K562 (cell line): ENCODE measurements at regions not wholly inside any gene's neighbourhood (a gene's known extent, or its start where the extent isn't known, plus 50 kb on each side); places are given as distances from the start of the nearest gene placed in this dataset.

ENCODE experiments used
- AFF1 ChIP-seq, 2 experiments: fragments of 450-650 bp; IDR thresholded peaks; 2 replicates each; pipeline ENCODE4 v1.6.1; 2018; ENCODE audit warnings: mild to moderate bottlenecking in 2 of 2, low read depth in 1 of 2; ENCODE audit not compliant: partially characterized antibody in 2 of 2
- BCLAF1 ChIP-seq, 2 experiments: fragments of 450-650 bp in 1 of 2; IDR thresholded peaks; 2 replicates each; pipeline ENCODE4 v1.6.1; 2011 to 2017; ENCODE audit warnings: low read depth in 2 of 2, antibody characterized with exemption in 1 of 2, borderline replicate concordance in 1 of 2, low read length in 1 of 2, mild to moderate bottlenecking in 1 of 2, mixed read lengths in 1 of 2; ENCODE audit not compliant: control insufficient read depth in 1 of 2
- BRD4 ChIP-seq: fragments of 200-600 bp; sonication (generic); IDR thresholded peaks from 2 replicates; pipeline ENCODE4 v1.6.1; 2017; ENCODE audit warnings: inconsistent platforms
- DACH1 ChIP-seq: fragments of 450-650 bp; IDR thresholded peaks from 2 replicates; pipeline ENCODE4 v1.6.1; 2018; ENCODE audit not compliant: partially characterized antibody
- EHMT2 ChIP-seq: fragments of 450-650 bp; IDR thresholded peaks from 2 replicates; pipeline ENCODE4 v1.6.1; 2018; ENCODE audit warnings: antibody characterized with exemption
- LARP7 ChIP-seq: fragments of 450-650 bp; IDR thresholded peaks from 2 replicates; pipeline ENCODE4 v1.6.1; 2016
- MAZ ChIP-seq, 2 experiments: fragments of 450-650 bp in 1 of 2; sonication (generic) in 1 of 2; formaldehyde crosslinking; IDR thresholded peaks in 1 of 2; conservative IDR thresholded peaks in 1 of 2; 2 replicates each; pipeline versions ENCODE4 v1.4.0 to v1.5.0; 2020; ENCODE audit warnings: mild to moderate bottlenecking in 1 of 2, missing genetic modification reagents in 1 of 2
- NFIC ChIP-seq: fragments of 450-650 bp; IDR thresholded peaks from 2 replicates; pipeline ENCODE4 v1.6.1; 2017; ENCODE audit warnings: mild to moderate bottlenecking, inconsistent platforms
- NUFIP1 ChIP-seq: fragments of 450-650 bp; IDR thresholded peaks from 2 replicates; pipeline ENCODE4 v1.6.1; 2018; ENCODE audit not compliant: partially characterized antibody
- RBFOX2 ChIP-seq: fragments of 200-400 bp; formaldehyde crosslinking; IDR thresholded peaks from 2 replicates; pipeline ENCODE4 v1.6.1; 2017; ENCODE audit warnings: low read depth, mild to moderate bottlenecking, low read length, moderate library complexity
- ZNF232 ChIP-seq: sonication (generic); formaldehyde crosslinking; IDR thresholded peaks from 2 replicates; pipeline ENCODE4 v1.8.0; 2022; ENCODE audit warnings: mild to moderate bottlenecking, missing genetic modification reagents
- ZNF707 ChIP-seq: fragments of 250-450 bp; sonication (Bioruptor Pico); conservative IDR thresholded peaks from 2 replicates; pipeline ENCODE4 v1.8.0; 2022; ENCODE audit warnings: inconsistent platforms, mild to moderate bottlenecking, moderate library complexity

DNA sequence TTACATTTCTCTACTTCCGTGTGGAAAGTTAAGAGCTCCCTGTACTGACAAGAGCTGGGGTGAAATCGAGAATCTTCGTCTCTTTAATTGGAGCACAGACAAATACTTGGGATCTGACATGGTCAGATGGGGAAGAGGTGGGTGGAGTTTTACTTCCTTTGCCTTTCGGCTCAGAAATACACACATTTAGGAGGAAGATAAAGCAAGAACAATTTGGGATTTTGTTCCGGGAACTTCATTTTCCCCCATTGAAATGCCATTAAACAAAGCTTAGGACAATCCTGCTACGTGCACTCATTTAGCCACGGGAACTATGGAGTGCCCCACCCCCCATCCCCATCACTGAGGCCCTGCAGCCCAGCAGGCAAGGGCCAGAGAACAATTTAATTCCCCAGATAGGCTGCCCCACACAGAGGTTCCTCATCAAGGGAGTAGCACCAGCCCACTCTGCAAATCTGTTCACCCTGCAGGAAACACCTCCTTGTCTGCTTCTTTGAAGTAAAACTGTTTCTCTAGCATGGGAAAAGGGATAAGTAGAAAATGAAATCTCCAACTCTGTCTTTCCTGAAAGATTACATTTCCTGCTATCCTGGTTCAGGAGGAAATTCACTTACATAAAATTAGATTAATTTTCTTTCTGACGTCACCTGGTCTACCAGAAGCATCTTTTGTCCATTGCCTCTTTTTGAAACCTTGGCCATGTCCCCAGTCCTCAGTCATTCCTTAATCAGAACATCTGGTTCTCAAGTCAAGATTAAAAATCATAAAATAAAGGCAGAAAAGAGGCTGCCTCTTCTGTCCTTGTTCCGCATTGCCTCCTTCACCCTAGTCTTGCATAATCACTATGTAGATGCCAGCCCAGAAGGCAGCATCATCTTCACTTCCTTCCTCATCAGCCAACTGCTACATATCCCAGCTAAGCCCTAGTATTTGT lies 206.4 kb downstream of the ENC1 start (continued):
- TF ChIP-seq AFF1 (IDR thresholded peaks at IDR 0.05; ENCODE audit: low read depth in 1 of 2, partially characterized antibody in 2 of 2) (no peak), ZNF232 (CRISPR knock-in tag) (no peak), NUFIP1 (no peak), BRD4 (no peak), EHMT2 (no peak), ZNF707 (CRISPR knock-in tag) (no peak), MAZ (CRISPR knock-in tag; conservative IDR thresholded peaks at IDR 0.05 in 1 of 2, IDR thresholded peaks at IDR 0.05 in 1 of 2) (no peak), RBFOX2 (no peak), BCLAF1 (IDR thresholded peaks at IDR 0.05; ENCODE audit: borderline replicate concordance in 1 of 2, control insufficient read depth in 1 of 2, low read depth in 2 of 2, low read length in 1 of 2) (no peak), NFIC (no peak), DACH1 (no peak), LARP7 (no peak)
